Ovary (tissue), 3 donors: ENCODE measurements at regions not wholly inside any gene's neighbourhood (a gene's known extent, or its start where the extent isn't known, plus 50 kb on each side); places are given as distances from the start of the nearest gene placed in this dataset.

ENCODE experiments used
- EP300 ChIP-seq: sonication (generic); formaldehyde crosslinking; IDR thresholded peaks from one replicate; pipeline ENCODE4 v1.6.1; 2017; ENCODE audit warnings: antibody characterized with exemption
- POLR2A ChIP-seq: fragments of 450-650 bp; IDR thresholded peaks from one replicate; pipeline ENCODE4 v1.6.1; 2017; ENCODE audit warnings: antibody characterized with exemption, mild to moderate bottlenecking, moderate library complexity
- TF ChIP-seq, protein P1 (sequence below), 3 donors: fragments of 450-650 bp in 2 of 3; fragments of 200-600 bp in 1 of 3; IDR thresholded peaks; one replicate each; pipeline versions ENCODE4 v1.5.1 to v1.8.0; 2016 to 2022; ENCODE audit warnings: antibody characterized with exemption in 3 of 3, mild to moderate bottlenecking in 1 of 3
- donor health status: DM: no; HTN: no; CAD: no.

DNA sequence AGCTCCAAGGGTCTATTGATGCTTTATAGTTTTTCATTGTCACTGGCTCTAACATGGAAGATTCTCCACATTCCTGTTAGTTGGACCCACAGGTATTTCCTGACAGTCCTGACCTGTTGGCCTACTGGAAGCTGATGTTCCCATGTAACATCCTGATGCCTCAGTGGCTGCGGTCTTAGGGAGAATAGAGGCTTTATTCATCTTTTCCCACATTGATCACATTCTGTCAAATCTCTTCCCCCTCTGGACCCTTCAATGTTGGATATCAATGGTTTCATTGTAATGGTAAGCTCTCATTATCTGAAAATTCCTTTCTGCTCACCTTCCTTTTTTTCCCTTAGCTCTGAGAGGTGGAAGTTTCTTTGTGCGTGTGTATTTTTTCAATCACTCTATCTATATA lies 280.9 kb upstream of the TBX3 start:
- TF ChIP-seq, protein P1, sequence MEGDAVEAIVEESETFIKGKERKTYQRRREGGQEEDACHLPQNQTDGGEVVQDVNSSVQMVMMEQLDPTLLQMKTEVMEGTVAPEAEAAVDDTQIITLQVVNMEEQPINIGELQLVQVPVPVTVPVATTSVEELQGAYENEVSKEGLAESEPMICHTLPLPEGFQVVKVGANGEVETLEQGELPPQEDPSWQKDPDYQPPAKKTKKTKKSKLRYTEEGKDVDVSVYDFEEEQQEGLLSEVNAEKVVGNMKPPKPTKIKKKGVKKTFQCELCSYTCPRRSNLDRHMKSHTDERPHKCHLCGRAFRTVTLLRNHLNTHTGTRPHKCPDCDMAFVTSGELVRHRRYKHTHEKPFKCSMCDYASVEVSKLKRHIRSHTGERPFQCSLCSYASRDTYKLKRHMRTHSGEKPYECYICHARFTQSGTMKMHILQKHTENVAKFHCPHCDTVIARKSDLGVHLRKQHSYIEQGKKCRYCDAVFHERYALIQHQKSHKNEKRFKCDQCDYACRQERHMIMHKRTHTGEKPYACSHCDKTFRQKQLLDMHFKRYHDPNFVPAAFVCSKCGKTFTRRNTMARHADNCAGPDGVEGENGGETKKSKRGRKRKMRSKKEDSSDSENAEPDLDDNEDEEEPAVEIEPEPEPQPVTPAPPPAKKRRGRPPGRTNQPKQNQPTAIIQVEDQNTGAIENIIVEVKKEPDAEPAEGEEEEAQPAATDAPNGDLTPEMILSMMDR (IDR thresholded peaks at IDR 0.05): no peak
- TF ChIP-seq POLR2A (no peak), EP300 (no peak)
